Heart left ventricle (tissue), 16 donors: ENCODE measurements at regions not wholly inside any gene's neighbourhood (a gene's known extent, or its start where the extent isn't known, plus 50 kb on each side); places are given as distances from the start of the nearest gene placed in this dataset.

Experiments
- ATAC-seq, 4 donors: fragments of 200-7000 bp; cut with Tn5 transposase; one replicate each; pipeline ENCODE4 v1.9.1; 2020 to 2022; ENCODE audit warnings: moderate library complexity in 4 of 4, mild to moderate bottlenecking in 3 of 4, moderate number of reproducible peaks in 1 of 4
- DNase-seq, 5 donors: peaks; one replicate each; pipeline ENCODE4 v3.0.0-alpha.2; 2020
- H3K27ac ChIP-seq, 12 donors: fragments of 200-600 bp; sonication (generic) in 4 of 12; one replicate each; pipeline versions ENCODE4 v1.5.0 to v1.8.0; 2016 to 2022; ENCODE audit warnings: mild to moderate bottlenecking in 2 of 12
- H3K27me3 ChIP-seq, 9 donors: fragments of 200-600 bp; sonication (generic) in 2 of 9; one replicate each; pipeline versions ENCODE4 v1.5.1 to v1.8.0; 2016 to 2022; ENCODE audit warnings: mild to moderate bottlenecking in 3 of 9
- H3K36me3 ChIP-seq, 9 donors: fragments of 200-600 bp; sonication (generic) in 2 of 9; one replicate each; pipeline versions ENCODE4 v1.5.0 to v1.8.0; 2018 to 2022; ENCODE audit warnings: mild to moderate bottlenecking in 2 of 9
- H3K4me1 ChIP-seq, 12 donors: fragments of 200-600 bp; sonication (generic) in 4 of 12; one replicate each; pipeline versions ENCODE4 v1.5.0 to v1.8.0; 2016 to 2022; ENCODE audit warnings: mild to moderate bottlenecking in 3 of 12
- H3K4me3 ChIP-seq, 12 donors: fragments of 200-600 bp; sonication (generic) in 4 of 12; one replicate each; pipeline versions ENCODE4 v1.5.0 to v1.8.0; 2017 to 2022; ENCODE audit warnings: mild to moderate bottlenecking in 9 of 12, moderate library complexity in 4 of 12
- H3K9me3 ChIP-seq, 12 donors: fragments of 200-600 bp; sonication (generic) in 4 of 12; one replicate each; pipeline versions ENCODE4 v1.5.0 to v1.8.0; 2016 to 2022; ENCODE audit warnings: mild to moderate bottlenecking in 1 of 12
- CTCF ChIP-seq, 12 donors: fragments of 200-600 bp; sonication (generic) in 4 of 12; IDR thresholded peaks; one replicate each; pipeline versions ENCODE4 v1.5.0 to v1.8.0; 2018 to 2022; ENCODE audit warnings: antibody characterized with exemption in 12 of 12, mild to moderate bottlenecking in 5 of 12
- POLR2A ChIP-seq, 2 donors: fragments of 450-650 bp; IDR thresholded peaks; one replicate each; pipeline ENCODE4 v1.6.1; 2017; ENCODE audit warnings: antibody characterized with exemption in 2 of 2, mild to moderate bottlenecking in 2 of 2, moderate library complexity in 2 of 2
- WGBS, 4 donors: extraction: QIAGEN DNeasy Blood & Tissue Kit in 2 of 4; methylation state at CpG; one replicate each; pipeline versions ENCODE4 v1.1.5 to v1.1.7; 2013 to 2018; 5-methylcytosine and 5-hydroxymethylcytosine counted together
- intact Hi-C, 10 donors: fragments of 100-400 bp; cut with DNase I; formaldehyde crosslinking; loops; one replicate each; pipeline versions ENCODE4 v1.11.1 to v1.14.2; 2022
- donor health status: ischemic (EF 13 %, LVEDD 7.1; RV severe dilation, severe dysfunction).
- donor health status: healthy with polysubstance abuse.
- donor health status: DM: no; HTN: yes; CAD: no.
- donor health status: DM: no; HTN: no; CAD: no.
- donor health status: ischemic (EF 25% LVEDD 6.9; RV normal size, moderate dysfunction).
- donor health status: ischemic (EF 25% LVEDD 5.7; RV mildly dilated, moderate dysfunction).
- donor health status: healthy.
- donor health status: DM: yes; HTN: yes; CAD: no.
- donor health status: ischemic (EF 35%, LVEDD 5.7; RV mildly dilated, moderate dysfunction).
- donor health status: nonischemic (EF 11% LVEDD 7.7; RV severe dilation, severe dysfunction).
- donor health status: DM: yes; HTN: yes; CAD: no.
- donor health status: PGD.
- donor health status: ischemic (EF 29% LVEDD 5.4; RV normal size, mild dysfunction).
- donor health status: nonischemic (EF 23%, LVEDD 6.1; RV moderate dilation, normal function).

- Histone ChIP-seq H3K9me3 (peaks cover 0 to 4% (median 0%) of the 10 kb centered on the region in 12 donors), H3K27ac (no peak overlapping the region), H3K36me3 (no peaks in the 10 kb centered on the region), H3K27me3 (peaks cover 0 to 6% (median 0%) of the 10 kb centered on the region in 9 donors), H3K4me1 (no peaks in the 10 kb centered on the region), H3K4me3 (no peak overlapping the region)
- DNase-seq (no peak), ATAC-seq (no peak)
- intact Hi-C loops, result loop anchor here in 3 of 10 donors (10.0 kb wide), 2 partner anchors 659 to 1069 kb away; no protein-coding TSS in a partner anchor
- 62 to 93% (median 89%) methylated on average over 2 of the region's 2 CpGs for WGBS, 4 donors
- TF ChIP-seq CTCF (IDR thresholded peaks at IDR 0.05), result no peak
- TF ChIP-seq POLR2A (IDR thresholded peaks at IDR 0.05), result no peak
These were observed 585.6 kb upstream of the RAB6C start for GRCh38 chr2:129393816-129394215.

GRCh38 chr2:129396980-129397599 lies 582.4 kb upstream of the RAB6C start:
- DNase-seq, result peak in 2 of 5 donors; percentile 31 to 40
- intact Hi-C loops, result loop anchor here in 7 of 10 donors (5.0 to 10.0 kb wide), 3 partner anchors 660 to 1072 kb away; no protein-coding TSS in a partner anchor

GRCh38 chr2:129400826-129401225 lies 578.6 kb upstream of the RAB6C start:
- H3K9me3 ChIP-seq, result no peaks in the 10 kb centered on the region
- intact Hi-C loops, result no loop called here
- TF ChIP-seq CTCF (IDR thresholded peaks at IDR 0.05), result no peak
- no peak for TF ChIP-seq POLR2A (IDR thresholded peaks at IDR 0.05)
- ATAC-seq (no peak), DNase-seq (no peak)
- H3K27me3 ChIP-seq, result no peaks in the 10 kb centered on the region
- H3K36me3 ChIP-seq, result no peaks in the 10 kb centered on the region
- WGBS, 4 donors, result 59 to 68% (median 61%) methylated on average over 6 to 7 of the region's 7 CpGs
- peaks cover 0 to 6% (median 0%) of the 10 kb centered on the region in 12 donors for H3K4me1 ChIP-seq
- H3K27ac ChIP-seq, result no peak overlapping the region
- no peak overlapping the region for H3K4me3 ChIP-seq

More at GRCh38 chr2:129396980-129397599, 582.4 kb upstream of the RAB6C start:
- peaks cover 0 to 3% (median 0%) of the 10 kb centered on the region in 12 donors for H3K4me1 ChIP-seq
- WGBS, 4 donors, result 67 to 76% (median 70%) methylated on average over 3 of the region's 3 CpGs
- no peak overlapping the region for H3K27ac ChIP-seq
- H3K4me3 ChIP-seq, result no peak overlapping the region
- H3K36me3 ChIP-seq, result no peaks in the 10 kb centered on the region
- no peaks in the 10 kb centered on the region for H3K27me3 ChIP-seq
- TF ChIP-seq POLR2A (IDR thresholded peaks at IDR 0.05) (no peak), CTCF (IDR thresholded peaks at IDR 0.05) (peak; percentile 39 to 65 (median 54))
- H3K9me3 ChIP-seq, result peaks cover 0 to 4% (median 0%) of the 10 kb centered on the region in 12 donors
- peak in 3 of 4 donors; percentile 52 to 70 (median 59) for ATAC-seq

- intact Hi-C loops, result no loop called here
- Histone ChIP-seq H3K9me3 (no peaks in the 10 kb centered on the region), H3K4me3 (no peak overlapping the region), H3K4me1 (peaks cover 0 to 6% (median 0%) of the 10 kb centered on the region in 12 donors), H3K36me3 (no peaks in the 10 kb centered on the region), H3K27me3 (no peaks in the 10 kb centered on the region), H3K27ac (no peak overlapping the region)
- 13 to 56% (median 37%) methylated on average over 2 of the region's 2 CpGs for WGBS, 4 donors
- ATAC-seq, result peak in 2 of 4 donors; percentile 24 to 38
- TF ChIP-seq POLR2A (IDR thresholded peaks at IDR 0.05) (no peak), CTCF (IDR thresholded peaks at IDR 0.05) (no peak)
- DNase-seq, result no peak
These were observed 577.4 kb upstream of the RAB6C start for GRCh38 chr2:129402076-129402475.
